GM18519 (cell line): ENCODE measurements at regions not wholly inside any gene's neighbourhood (a gene's known extent, or its start where the extent isn't known, plus 50 kb on each side); places are given as distances from the start of the nearest gene placed in this dataset.
"Not testable (repeated sequence)": the region's sequence is repeated elsewhere in the genome, so short reads cannot be mapped to it uniquely, and the experiment has no call there.

Experiments used
- ATAC-seq: cut with Tn5 transposase; IDR thresholded peaks from one replicate; pipeline ENCODE4 v1.9.1; 2021; ENCODE audit warnings: mild to moderate bottlenecking, moderate library complexity; ENCODE audit not compliant: unreplicated experiment, low FRiP score

- ATAC-seq, result no peak
Measured at GRCh38 chr3:188021502-188022040, 132.4 kb upstream of the LPP start.

DNA sequence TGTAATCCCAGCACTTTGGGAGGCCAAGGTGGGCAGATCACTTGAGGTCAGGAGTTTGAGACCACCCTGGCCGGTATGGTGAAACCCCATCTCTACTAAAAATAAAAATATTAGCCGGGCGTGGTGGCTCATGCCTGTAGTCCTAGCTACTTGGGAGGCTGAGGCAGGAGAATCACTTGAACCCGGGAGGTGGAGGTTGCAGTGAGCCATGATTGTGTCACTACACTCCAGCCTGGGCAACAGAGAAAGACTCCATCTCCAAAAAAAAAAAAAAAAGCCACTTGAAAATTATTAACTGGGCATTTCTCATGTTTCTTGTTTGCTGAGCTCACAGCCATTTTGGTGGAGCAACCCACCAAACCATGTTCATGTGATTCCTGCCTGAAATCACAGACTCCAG, 131.1 kb upstream of the LPP start:
- ATAC-seq, result not testable (repeated sequence)

GRCh38 chr3:188025555-188025954, 128.4 kb upstream of the LPP start:
- no peak for ATAC-seq

DNA sequence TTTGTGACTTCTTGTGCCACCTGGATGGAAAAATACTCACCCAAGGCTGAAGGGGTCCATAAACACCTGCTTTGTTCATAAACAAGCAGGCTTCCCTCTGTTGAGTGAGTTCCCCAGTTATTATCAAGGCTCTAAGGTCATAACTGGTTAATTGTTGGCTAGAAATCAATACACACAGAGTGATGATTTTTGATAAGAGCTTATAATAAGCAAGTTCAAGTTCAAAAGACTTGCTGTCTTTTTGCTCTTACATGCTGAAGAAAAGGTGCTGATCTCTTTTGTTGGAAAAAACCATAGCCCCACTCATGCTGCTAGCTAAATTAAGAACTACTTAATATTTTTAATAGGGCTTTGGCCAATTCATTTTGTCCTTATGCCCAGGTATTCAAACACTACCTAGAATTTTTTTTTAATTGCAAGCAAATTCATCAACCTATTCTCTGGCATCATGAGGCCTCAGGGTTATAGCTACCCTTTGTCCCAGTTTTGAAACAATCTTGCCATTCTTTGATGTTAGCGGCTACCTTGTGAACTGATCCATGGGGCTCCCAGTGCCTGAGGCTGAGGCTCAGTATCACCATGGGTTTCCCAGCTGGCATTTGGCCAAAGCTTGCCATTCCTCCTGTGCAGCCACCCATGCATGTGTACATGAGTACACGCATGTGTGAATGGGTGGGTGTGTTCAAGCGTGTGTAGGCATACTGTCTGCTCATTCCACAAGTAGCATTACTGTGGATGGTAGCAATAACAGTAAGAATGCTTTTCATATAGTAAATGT, 127.6 kb upstream of the LPP start:
- no peak for ATAC-seq

GRCh38 chr3:188031121-188031520, 122.8 kb upstream of the LPP start:
- ATAC-seq, result no peak

- no peak for ATAC-seq
Measured at GRCh38 chr3:188034989-188035388, 119.0 kb upstream of the LPP start.

- ATAC-seq, result no peak
Measured at GRCh38 chr3:188036375-188037194, 117.4 kb upstream of the LPP start.

- ATAC-seq, result no peak
Measured at GRCh38 chr3:188037195-188037718, 116.7 kb upstream of the LPP start.

- no peak for ATAC-seq
Measured at GRCh38 chr3:188037965-188038581, 115.9 kb upstream of the LPP start.

DNA sequence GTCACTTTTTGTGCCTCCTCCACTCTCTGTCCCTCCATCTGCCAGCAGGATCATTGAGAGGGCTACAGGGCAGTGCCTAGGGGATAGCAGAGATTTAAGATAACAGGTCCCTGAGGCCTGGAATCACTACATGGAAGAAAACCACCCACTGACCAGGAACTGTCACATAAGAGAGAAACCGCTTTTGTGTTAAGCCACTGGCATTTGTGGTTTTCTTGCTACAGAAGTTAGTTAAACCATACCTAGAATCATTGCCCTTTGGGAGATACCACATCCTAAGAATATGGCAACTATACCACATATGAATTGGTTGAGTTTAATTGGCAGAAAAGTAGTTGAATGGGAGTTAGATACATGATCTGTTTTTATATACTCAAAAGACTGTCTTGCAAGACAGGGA, 112.8 kb upstream of the LPP start:
- no peak for ATAC-seq

DNA sequence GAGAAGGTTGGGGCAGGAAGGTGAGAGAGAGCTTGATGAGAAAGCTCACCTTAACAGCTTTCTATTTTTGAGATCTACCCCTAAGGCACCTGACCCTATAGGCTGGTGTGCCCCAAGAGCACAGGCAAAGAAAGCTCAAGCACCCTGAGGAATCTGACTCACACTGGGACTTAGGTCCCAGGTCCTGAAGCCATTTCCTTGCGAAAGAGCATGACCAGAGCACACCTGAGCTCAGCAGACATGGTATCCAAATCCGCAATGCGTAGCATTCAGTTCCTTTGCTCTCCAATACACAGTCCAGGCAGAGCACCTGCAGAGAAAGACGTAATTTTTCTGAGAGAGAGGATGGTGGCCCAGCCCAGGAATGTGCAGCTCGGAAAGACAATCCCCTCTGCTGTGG, 112.1 kb upstream of the LPP start:
- ATAC-seq, result no peak

- ATAC-seq, result no peak
Measured at GRCh38 chr3:188042466-188042865, 111.5 kb upstream of the LPP start.

DNA sequence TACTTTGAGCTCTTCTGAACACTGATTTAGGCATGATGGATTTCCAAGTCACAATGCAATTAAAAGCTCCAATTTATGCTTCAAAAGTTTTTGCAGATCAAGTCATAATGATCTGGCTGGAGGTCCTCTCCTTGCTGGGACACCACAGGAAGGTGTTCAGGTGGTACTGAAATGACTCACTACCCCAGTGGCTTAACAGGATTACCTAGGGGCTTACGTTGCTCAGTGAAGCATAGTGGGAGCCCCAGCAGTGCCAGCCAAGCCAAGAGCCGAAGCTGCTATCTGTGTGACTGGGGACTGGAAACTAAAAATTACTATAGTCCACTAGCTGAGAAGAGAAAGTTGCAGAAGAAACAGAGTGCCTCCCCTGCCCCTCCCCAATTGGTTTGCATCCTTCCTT, 110.1 kb upstream of the LPP start:
- ATAC-seq, result no peak

DNA sequence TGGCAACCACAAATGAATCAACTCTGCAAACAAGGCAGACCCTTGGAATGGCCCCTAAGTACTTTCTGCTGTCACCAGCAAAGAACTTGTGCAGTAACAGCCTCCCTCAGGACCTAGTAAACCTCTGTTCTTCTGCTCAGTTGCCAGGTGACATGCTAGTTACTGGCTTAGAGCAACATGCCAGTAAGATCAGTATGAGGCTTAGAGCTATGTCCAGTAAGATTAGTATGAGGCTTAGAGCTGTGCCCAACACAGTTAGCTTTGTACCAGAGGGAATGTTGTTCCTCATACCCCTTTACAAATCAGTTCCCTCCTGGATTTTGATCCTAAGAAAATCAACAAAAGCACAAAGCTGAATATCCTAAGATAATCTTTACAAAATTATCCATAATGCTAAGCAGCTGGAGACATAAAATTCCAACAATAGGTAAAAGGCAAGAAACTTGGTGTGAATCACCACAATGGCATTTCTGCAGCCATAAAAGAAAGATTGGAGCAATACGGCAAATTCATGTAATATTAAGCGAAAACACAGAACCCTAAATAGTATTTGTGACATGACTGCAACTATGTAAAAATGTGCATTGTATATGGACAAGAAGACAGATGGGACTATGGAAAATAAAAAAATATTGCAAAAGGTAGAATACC, 107.3 kb upstream of the LPP start:
- ATAC-seq, result no peak

- ATAC-seq, result no peak
Measured at GRCh38 chr3:188047536-188047935, 106.4 kb upstream of the LPP start.

DNA sequence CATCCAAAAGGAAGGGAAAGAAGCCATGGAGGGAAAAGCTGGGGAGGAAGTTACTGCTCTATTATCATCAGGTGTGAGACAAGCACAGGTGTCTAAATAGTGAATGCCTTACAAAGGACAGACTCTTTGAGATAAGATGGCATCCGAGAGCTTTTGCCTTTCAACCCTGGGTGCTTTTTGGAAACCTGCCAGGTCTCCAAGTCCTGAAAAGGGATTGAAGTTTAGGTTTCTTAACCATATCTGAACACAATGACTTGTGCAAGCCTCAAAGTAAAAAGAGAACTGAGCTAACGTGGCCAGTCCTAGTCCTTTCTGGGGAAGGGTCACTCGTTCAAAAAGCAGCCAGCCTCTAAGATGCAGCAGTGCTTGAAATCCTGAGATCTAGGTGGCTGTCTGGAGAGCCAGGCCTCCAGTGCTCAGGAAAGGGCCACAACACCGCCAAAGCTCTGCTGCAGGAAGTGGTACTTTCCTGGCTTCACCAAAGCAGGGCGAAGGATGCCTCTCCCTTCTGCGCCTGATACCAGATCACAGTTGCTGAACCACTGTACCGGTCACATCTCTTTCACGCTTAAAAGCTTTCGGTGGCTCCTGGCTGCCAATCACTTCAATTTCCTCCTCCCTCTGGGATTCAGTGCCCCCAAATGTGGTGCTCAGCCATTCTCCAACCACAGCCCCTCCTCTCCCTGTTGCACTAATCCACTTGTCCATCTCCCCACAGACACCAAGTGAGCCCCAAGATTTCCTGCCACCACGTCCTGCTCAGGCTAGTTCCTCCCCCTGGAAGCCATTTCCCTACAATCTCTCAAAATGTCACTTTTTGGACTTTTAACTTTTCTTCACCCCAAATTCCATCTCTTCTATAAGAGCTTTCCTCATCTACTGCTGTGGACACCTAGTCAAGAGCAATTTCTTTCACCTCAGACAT, 104.1 kb upstream of the LPP start:
- no peak for ATAC-seq

DNA sequence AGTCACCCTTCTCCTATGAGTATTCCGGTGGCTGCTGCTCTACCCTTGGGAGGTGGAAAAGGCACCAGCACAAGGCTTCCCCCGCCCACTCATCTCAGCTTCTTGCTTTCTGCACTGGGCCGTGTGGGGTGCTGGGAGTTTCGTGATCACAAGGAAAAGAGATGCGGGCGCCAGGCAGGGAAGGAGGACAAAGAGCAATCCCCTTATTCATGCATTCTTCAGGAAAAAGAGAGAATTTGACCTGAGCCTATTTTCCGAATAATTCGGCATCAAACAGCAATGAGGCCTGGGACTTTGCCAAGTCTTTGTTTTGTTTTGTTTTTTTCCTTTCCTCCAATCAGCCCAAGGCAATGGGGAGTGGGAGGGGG, 102.2 kb upstream of the LPP start:
- no peak for ATAC-seq

DNA sequence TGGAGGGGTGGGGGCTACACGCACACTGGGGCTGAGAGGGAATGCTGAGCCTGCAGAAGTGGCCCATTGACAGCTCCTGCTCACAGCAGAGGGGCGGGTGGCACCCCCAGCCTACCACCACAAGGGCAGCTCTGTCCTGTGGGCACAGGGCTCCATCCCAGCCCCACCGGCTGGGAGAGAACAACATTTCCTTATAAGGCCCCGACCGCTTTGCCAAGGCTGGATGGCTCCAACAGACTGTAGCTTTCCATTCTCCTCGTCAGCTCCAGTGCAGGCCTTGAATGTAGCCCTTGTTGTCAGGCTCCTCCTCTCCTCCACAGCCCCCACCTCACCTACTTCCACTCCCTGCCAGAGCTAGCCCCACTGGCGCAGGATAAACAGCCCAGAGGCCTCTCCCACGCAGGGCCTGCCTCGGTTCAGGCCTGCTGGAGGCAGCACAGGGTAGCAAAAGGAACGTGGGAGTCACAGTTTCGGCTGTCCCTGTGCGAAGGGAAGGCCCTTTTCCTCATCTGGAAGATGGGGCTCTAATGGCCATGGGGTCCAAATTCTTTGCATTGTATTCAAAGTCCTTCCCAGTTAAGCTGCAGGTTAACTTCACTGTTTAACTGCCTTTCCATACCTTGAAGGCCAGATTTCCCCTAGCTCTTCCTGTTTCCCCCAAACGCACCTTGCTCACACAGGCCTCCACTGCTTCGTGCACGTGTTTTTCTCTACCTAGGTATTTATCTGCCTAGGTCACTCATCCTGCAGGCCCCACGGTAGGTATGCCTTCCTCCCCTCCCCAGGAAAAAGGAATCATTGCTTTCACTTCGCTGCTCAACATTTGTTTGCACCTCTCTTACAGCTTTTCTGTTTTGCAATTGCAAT, 101.6 kb upstream of the LPP start:
- ATAC-seq, result no peak

GRCh38 chr3:188053036-188053340, 101.0 kb upstream of the LPP start:
- ATAC-seq, result no peak
